ENCODE measurements at regions not wholly inside any gene's neighbourhood (a gene's known extent, or its start where the extent isn't known, plus 50 kb on each side); places are given as distances from the start of the nearest gene placed in this dataset.
A peak's percentile ranks its signal among the peaks of the same experiment; 100 is the strongest.

DNA sequence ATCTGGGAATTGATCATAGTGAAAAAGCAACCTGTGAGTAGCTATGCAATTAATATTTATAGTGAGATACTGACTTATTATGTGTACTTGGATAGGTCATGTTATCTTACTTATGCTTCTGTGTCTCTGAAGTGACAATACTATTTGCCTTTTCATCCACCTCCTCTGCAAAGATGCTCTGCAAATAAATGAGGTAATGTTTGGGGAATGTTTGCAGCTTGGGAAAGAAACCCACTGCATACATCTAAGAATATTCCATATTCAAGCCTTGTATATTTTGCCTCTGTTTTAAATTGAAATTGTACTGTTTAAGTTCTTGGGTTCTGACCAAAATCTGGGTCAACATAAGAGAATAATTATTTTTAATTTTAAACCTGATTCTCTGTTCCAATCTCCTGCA lies 217.4 kb upstream of the DTNA start:
- peak overlapping the region; percentile 78 to 93 (median 81) for H3K4me3 ChIP-seq (replicated peaks in 1 of 3; ENCODE audit: insufficient read depth in 1 of 3, low read depth in 2 of 3, low read length in 3 of 3)
- peak; percentile 69 for ATAC-seq
- ChIA-PET POLR2A (interaction anchor here (0.7 to 1.4 kb wide), 3 partner anchors 8 to 162 kb away, joined by 3 read pairs; no protein-coding TSS in a partner anchor), CTCF (ENCODE audit: low intra/inter-chr PET ratio, low total read pairs) (no interaction called here)
- intact Hi-C loops (cut with micrococcal nuclease; ENCODE audit: unreplicated experiment), result loop anchor here (2.0 to 10.0 kb wide), 5 partner anchors 55 to 168 kb away; no protein-coding TSS in a partner anchor
- peak; percentile 49 for FAIRE-seq
- no TSS peak for BruUV-seq (replicated peaks)
- peaks cover 14% of the 10 kb centered on the region; the same call in 1 of the 2 replicates for H3K4me1 ChIP-seq (ENCODE audit: insufficient read depth, low read length)
- no peaks in the 10 kb centered on the region for H3K79me2 ChIP-seq (ENCODE audit: insufficient read depth, low read length)
- no peaks in the 10 kb centered on the region for H4K20me1 ChIP-seq (ENCODE audit: insufficient read depth, low read length)
- H3K27me3 ChIP-seq (ENCODE audit: control insufficient read depth in 1 of 2, insufficient read depth in 2 of 2, low read length in 2 of 2), result no peaks in the 10 kb centered on the region
- no peaks in the 10 kb centered on the region for H3K36me3 ChIP-seq (replicated peaks in 1 of 2; ENCODE audit: control insufficient read depth in 1 of 2, insufficient read depth in 2 of 2, low read length in 2 of 2)
- peak overlapping the region; percentile 32 for H3K27ac ChIP-seq (ENCODE audit: extremely low read length, insufficient read depth, low read length)
- peak overlapping the region; percentile 67; the same call in 1 of the 2 replicates for H3K9ac ChIP-seq (ENCODE audit: insufficient read depth, low read depth, low read length)
- peak overlapping the region; percentile 84 for H3K4me2 ChIP-seq (ENCODE audit: low read depth, low read length)
- in situ Hi-C loops (cut with HindIII; ENCODE audit: extremely low pct_ligation_motif_present, low pct_unique_long_range_greater_than_20kb), result no loop called here
- H2AFZ ChIP-seq (ENCODE audit: low read length), result no peak overlapping the region
- DNase-seq (ENCODE audit: low spot score), result peak; percentile 87
- H3K9me3 ChIP-seq (ENCODE audit: low read length), result no peaks in the 10 kb centered on the region
- TF ChIP-seq ZNF275 (CRISPR knock-in tag; IDR thresholded peaks at IDR 0.05; ENCODE audit: borderline replicate concordance) (no peak), ARID5B (CRISPR knock-in tag; IDR thresholded peaks at IDR 0.05) (peak; percentile 47), BCL6 (CRISPR knock-in tag; IDR thresholded peaks at IDR 0.05) (peak; percentile 61), TOE1 (CRISPR knock-in tag; IDR thresholded peaks at IDR 0.05) (no peak), IKZF4 (CRISPR knock-in tag; IDR thresholded peaks at IDR 0.05; ENCODE audit: borderline replicate concordance, low read depth, not compliant biosample characterization) (no peak), TEAD3 (CRISPR knock-in tag; optimal IDR thresholded peaks at IDR 0.05; ENCODE audit: borderline replicate concordance) (peak; percentile 44), FOXA1 (IDR thresholded peaks at IDR 0.05) (no peak), FOXA1 (CRISPR knock-in tag; IDR thresholded peaks at IDR 0.05) (peak; percentile 57; the same call in 1 of the 2 replicates), FOXP1 (IDR thresholded peaks at IDR 0.05) (no peak), FOXP1 (CRISPR knock-in tag; IDR thresholded peaks at IDR 0.05) (peak; percentile 24; the same call in 1 of the 2 replicates), LCORL (IDR thresholded peaks at IDR 0.05) (no peak), LCORL (CRISPR knock-in tag; IDR thresholded peaks at IDR 0.05) (0 out of 2 replicates have a peak, but pooled peaks have one; percentile 16), HDAC1 (CRISPR knock-in tag; IDR thresholded peaks at IDR 0.05) (0 out of 2 replicates have a peak, but pooled peaks have one; percentile 15), JUN (CRISPR knock-in tag; IDR thresholded peaks at IDR 0.05) (peak; percentile 86), RCOR2 (CRISPR knock-in tag; IDR thresholded peaks at IDR 0.05) (0 out of 2 replicates have a peak, but pooled peaks have one; percentile 29), ERF (CRISPR knock-in tag; IDR thresholded peaks at IDR 0.05) (no peak), RARA (CRISPR knock-in tag; IDR thresholded peaks at IDR 0.05) (0 out of 2 replicates have a peak, but pooled peaks have one; percentile 15), KAT8 (CRISPR knock-in tag; IDR thresholded peaks at IDR 0.05) (0 out of 2 replicates have a peak, but pooled peaks have one; percentile 37), GMEB1 (CRISPR knock-in tag; IDR thresholded peaks at IDR 0.05; ENCODE audit: borderline replicate concordance) (no peak), ZBTB34 (CRISPR knock-in tag; IDR thresholded peaks at IDR 0.05) (no peak)
